Activated CD8-positive, alpha-beta memory T cell treated with anti-CD3 and anti-CD28 coated beads for 36 hours (primary cell): ENCODE measurements at regions not wholly inside any gene's neighbourhood (a gene's known extent, or its start where the extent isn't known, plus 50 kb on each side); places are given as distances from the start of the nearest gene placed in this dataset.

Source experiments
- CTCF ChIA-PET: fragments of 350-600 bp; sonication (Branson Sonifier 250); formaldehyde crosslinking; loops from one replicate; lab custom pipeline; 2021; ENCODE audit warnings: antibody characterized with exemption; lab: Charles Lee
- POLR2A ChIA-PET: fragments of 350-600 bp; sonication (Branson Sonifier 250); formaldehyde crosslinking; loops from one replicate; lab custom pipeline; 2021; ENCODE audit warnings: antibody characterized with exemption; lab: Charles Lee

DNA sequence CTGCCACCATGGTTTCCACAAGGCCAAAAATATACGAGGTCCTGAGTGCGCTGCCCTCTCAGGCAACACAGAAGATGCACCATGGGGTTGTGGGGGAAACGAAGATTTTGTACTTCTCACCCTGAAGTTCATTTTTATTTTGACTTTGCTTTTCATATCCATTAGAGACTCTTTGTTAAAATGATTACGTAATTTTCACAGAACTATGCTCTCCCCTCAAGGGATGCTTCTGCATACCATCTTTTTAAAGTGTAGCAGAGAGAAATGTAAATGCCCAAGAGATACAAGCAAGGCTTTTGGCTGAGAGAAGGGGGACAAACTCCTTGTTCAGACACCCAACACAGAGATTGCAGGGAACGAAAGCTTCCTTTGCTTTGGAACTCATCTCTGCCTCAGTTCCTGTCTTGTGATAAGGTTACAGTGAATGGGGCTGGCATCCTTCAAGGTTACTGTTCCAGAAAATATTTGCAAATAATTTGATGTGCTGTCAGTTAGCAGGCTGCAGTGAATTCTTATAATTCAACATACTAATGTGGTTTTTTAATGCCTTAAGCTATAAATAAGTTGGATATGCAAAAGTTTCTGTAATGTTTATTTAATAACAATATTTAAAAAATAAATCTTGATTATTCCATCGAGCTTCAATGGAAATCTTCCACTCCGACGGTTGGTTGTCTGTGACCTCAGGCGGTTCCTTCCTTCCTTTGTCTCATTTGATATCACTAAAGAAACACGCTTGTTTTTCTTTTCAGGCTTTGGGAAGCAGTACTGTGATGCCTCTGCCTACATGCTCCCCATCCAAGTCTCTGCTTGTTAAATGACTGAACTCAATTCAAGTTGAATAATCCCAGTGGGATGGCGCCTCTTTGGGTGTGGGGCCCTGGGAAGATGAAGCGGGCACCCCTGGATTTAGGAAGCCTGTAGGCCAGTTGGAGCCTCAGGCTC, 209.3 kb upstream of the CTBP2 start:
- CTCF ChIA-PET, result no interaction called here
- POLR2A ChIA-PET, result no interaction called here

DNA sequence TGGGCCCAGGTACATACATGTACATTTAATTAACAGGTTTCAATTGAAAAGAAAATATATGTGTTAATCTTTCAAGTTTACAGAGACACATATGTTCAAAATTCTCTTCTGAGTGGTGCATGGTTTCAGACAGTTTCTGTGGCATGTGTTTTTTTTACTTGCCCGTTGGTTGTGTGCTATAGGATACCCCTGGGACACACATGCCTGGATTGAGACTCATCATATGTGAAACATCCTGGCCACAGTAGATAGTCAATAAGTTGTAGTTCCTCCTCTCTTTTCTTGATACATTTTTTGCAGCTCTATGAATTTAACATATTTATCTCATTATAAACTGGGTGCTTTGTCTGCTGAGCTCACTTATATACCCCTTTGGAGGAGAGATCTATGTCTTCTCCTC, 207.8 kb upstream of the CTBP2 start:
- POLR2A ChIA-PET, result no interaction called here
- CTCF ChIA-PET, result interaction anchor here (1.2 kb wide), 1 partner anchor 8 kb away, joined by 3 read pairs; no protein-coding TSS in a partner anchor

DNA sequence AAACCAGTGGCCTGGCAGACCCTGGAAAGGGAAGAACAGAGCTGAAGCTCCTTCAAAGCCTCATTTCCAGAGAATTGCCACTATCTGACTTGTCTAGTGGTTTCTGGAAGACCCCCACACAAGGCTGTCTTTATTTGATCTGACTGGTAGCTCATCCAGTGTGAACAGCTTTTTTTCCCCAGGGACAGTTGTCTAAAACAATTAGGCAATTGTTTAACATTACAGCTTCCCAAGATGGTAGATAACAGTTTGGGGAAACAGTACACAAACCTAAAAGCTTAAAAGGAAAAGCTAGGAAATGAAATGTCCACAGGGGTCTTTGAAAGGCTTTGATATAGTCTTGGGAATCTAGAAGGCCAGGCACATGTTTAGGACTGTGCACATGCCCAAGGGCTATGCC, 203.4 kb upstream of the CTBP2 start:
- CTCF ChIA-PET, result no interaction called here
- POLR2A ChIA-PET, result no interaction called here

DNA sequence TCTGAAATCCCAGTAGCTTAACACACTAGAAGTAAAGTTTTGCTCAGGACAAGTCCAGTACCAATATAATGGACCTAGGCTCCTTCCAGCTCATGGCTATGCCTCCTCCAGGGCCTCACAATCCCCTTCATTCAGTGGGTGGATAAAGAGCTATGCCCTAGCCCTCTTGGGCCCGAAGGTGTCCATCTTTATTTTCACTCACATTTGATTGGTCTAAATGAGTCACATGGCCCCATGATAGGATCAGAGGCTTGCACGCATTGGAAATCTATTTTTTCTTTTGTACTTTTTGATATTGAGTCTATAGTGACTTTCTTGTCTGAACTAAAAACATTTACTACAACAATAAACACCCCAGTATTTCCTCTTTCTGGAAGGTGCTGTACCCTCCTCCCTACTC, 202.6 kb upstream of the CTBP2 start:
- CTCF ChIA-PET, result no interaction called here
- POLR2A ChIA-PET, result no interaction called here

DNA sequence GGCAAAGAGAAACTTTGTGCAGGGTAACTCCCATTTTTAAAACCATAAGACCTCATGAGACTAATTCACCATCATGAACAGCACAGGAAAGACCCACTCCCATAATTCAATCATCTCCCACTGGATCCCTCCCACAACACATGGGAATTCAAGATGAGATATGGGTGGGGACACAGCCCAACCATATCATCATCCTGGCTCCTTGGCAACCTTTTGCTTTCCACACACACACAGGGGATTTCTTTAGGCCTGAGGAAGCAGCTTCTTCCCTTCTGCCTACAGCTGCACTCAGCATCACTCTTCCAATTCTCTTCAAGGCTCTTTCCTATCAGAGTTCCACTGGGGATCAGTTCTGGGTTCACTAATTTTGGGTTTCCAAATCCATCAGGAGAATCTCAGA, 199.0 kb upstream of the CTBP2 start:
- ChIA-PET CTCF (interaction anchor here (0.8 kb wide), 1 partner anchor 9 kb away, joined by 3 read pairs; no protein-coding TSS in a partner anchor), POLR2A (no interaction called here)

DNA sequence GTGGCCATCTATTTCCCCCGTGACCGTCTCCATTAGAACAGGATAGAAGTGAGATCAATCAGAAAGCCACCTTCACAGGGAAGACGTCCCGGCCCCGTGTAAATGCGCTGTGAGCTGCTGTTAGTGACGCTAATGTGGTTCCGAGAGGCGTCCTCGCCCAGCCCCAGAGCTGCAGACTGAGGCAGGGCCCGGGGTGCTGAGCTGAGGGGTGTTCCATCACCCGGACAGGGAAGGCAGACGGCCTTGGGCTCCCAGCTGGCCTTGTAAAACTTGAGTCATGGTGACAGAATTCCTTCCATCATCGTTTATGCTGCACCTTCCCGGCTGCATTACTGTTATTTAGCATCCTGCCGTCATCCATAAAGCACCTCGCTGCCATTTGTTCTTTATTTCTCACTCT, 195.3 kb upstream of the CTBP2 start:
- ChIA-PET CTCF (no interaction called here), POLR2A (no interaction called here)

DNA sequence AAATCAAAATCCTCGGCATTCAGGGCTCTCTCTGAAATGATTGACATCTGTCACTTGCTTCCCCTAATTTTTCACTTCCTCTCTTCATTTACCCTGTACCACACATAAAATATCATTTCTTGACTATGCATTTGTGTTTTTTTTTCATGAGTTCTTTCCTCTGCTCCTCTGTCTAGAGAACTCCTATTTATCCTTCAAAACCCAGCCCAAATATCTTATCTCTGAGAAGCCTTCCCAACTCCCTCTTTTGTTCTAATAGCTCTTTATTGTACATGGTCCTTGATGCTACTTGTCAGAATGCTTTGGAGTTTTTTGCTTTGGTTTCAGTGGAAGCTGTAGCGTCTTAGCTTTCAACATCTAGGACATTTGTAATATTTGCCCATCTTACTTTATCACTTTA, 190.2 kb upstream of the CTBP2 start:
- ChIA-PET POLR2A (no interaction called here), CTCF (no interaction called here)

DNA sequence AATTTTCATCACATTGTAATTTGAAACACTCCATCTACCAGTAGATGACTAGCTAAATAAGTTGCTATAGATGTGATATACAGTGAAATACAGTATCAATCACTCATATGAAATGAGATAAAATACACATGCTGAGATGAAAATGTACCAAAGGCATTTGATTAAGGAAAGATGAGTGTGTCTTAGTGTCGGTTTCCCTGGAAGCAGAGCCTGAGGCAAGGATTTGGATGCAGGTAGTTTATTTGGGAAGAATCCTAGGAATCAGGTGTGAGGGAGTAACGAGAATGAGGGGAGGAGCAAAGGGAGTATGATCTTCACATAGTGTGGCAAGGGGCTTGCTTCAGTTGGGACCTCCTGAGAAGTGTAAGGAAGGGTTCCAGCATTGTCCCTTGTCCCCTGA, 188.2 kb upstream of the CTBP2 start:
- CTCF ChIA-PET, result no interaction called here
- POLR2A ChIA-PET, result no interaction called here

DNA sequence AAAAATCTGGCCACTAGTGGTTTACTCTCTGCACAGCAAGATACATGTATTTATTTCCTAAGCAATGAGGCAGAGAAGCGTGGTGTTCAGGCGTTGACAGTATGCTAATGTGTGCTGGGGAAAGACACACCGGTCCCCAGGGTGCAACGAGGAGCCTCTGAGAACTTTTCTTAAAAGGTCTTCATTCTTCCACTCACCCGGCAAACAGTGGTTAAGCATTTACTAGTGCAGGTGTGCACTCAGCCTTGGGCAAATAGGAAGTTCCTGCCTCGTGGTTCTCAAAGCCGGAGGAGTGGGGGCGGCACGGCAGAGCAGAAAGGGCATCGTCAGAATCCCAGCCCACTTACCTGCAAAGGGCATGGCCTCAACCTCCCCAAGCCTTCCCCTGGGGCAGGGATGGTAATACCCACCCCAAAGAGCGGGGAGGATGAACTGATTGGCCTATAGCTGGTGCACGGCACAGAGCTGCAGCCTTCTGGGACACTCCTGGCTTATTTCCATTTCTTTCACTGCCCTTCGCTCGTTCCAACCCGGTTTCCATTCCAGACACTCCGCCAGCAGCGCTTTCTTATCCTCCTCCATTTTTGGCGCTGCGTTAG, 184.3 kb upstream of the CTBP2 start:
- ChIA-PET CTCF (no interaction called here), POLR2A (no interaction called here)

DNA sequence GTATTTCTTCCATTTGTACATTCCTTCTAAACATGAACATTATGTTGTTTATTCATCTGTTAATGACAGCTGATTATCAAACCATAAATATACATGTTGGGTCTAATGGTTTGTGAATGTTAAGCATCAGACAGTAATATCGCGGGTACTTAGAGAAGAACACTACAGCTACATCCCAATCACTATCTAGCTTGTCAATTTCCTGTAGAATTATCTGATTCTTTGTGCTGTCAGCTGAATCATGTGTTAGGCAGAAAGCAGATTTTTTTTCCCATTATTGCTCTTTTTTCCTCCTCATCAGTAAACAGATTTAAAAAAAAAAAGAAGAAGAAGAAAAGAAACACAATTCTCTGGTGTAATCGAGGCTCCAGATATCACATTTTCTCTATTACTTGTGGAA, 183.6 kb upstream of the CTBP2 start:
- POLR2A ChIA-PET, result no interaction called here
- CTCF ChIA-PET, result no interaction called here

DNA sequence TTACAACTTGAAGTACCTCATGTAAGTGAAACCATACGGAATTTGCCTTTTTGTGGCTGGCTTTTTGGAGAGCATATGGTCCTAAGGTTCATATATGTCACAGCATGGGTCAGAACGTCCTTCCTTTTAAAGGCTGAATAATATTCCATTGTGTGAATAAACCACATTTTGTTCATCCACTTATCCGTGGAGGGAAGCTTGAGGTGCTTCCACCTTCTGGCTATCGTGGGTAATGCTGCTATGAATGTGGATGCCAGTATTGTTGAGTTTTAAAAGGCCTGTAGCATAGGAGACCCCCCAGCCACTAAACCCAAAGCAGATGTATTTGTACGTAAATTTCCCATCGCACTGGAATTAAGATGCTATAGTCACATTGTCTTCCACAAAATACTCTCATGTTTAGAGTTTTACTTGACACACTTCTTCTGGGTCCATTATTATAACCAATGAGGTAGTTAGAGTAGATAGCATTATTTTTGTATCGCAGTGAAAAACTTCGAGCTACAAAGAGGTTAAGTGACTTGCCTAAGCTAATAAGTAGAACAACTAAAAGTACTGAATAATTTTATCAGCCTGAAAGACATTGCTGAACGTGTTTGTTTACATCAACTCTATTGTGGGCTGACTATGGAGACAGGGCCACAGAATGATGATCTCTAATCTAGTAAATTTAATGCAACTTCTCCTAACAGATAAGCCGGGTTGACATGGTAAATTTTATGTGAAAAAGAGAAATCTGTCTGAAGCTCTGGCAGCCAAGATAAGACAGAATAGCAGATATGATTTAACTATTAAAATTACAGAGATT, 183.0 kb upstream of the CTBP2 start:
- ChIA-PET POLR2A (no interaction called here), CTCF (no interaction called here)

DNA sequence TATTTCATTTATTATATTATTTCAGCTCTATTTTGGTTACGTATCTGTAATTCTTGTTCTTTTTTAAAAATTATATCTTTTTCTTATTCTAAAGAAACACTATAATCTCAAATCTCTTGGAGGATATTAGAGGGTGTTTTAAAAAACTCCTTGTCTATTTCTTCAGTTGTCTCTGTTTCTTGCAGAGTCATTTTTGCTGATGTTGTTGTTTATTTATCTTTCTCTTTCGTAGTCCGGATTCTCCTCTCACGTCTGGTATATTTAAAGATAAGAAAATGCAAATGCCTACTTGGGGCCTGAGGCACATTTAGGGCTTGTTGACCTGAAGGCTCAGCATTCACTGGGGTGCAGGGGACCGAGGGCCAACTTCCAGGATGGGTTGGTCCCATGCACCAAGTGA, 181.2 kb upstream of the CTBP2 start:
- CTCF ChIA-PET, result no interaction called here
- POLR2A ChIA-PET, result no interaction called here

DNA sequence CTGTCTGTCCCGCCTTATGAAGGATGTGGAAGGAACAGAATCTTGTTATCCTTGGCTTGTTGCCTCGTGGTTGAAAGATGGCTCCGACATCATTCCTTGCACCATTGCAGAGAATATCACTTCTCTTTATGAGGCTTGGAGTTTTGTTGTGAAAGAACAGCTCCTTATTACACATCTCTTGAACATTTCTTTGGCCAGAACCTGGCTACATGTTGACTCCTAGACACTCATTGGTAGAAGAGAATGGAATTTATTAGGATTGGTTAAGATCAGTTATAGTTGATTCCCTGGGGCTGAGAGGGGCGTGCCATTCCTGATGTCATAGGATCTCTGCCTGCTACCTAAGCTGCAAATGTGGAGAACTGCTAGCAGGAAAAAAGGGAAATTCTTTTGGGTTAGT, 180.5 kb upstream of the CTBP2 start:
- POLR2A ChIA-PET, result no interaction called here
- CTCF ChIA-PET, result no interaction called here

DNA sequence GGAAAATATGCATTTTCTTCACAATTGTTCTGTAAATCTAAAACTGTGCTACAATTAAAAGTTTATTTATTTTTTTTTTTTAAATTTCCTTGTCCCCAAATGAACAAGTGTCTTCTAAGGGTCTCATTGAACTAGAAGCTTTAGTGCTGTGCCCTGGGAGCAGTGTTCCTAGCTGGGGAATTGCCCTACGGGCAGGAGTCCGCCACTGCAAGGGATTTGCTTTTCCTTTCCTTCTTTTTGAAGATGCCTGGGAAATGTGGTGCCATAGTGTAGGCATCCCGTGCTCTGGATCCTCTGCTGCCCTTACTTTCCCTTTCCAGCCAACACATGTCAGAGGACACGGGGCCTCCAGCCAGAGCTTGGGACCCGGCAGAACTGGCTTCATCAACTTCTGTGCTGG, 177.1 kb upstream of the CTBP2 start:
- CTCF ChIA-PET, result no interaction called here
- POLR2A ChIA-PET, result no interaction called here

DNA sequence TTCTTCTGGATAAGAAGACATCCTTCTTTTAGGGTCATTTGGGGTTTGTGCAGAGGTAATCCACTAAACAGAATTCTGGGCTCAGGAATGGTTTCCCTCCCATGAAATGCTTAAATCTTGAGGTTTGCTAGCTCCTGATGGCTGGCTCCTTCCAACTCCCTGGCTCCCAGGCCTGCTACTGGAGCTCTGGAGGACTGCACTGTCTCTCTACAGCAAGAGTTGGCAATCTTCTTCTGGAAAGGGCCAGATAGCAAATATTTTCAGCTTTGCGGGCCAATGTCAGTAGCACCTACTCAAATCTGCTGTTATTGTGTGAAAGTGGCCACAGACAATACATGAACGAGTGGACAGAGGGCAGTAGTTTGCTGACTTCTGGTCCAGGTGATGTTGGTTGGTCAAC, 174.2 kb upstream of the CTBP2 start:
- ChIA-PET POLR2A (no interaction called here), CTCF (no interaction called here)

DNA sequence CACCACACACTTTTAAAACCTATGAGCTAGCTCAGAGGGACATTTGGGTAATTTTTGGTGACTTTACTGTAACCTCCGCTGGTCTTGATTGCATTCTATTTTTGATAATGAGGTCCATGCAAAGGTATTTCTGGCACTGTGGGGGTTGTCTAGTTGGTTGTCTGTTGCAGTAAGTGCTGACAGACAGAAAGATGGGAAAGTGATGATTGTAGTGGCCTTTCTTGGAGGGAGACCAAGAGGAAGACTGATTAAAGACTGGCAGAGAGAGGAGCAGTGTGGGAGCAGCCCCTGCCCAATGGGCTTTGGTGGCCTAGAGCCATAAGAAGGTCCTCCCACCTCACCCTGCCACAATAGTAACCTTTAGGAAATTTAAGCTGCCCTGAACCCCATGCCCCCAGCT, 173.4 kb upstream of the CTBP2 start:
- POLR2A ChIA-PET, result no interaction called here
- CTCF ChIA-PET, result no interaction called here

DNA sequence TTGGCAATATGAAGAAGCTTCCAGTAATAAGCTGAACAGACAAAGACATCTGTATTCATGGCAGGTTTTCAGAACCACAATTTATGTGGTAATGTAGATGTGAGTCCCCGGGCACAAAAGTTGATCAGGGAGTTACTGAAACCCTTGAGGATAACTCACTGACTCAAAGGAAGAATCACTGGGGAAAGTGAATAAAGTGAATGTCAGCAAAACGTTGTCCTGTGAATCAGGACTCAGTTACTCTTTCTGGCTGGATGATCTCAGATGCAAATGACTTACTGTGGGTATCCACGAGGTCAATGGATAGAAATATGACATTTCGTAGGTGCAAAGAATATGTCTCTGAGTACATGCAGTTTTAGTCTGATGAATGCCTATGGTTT, 172.8 kb upstream of the CTBP2 start:
- POLR2A ChIA-PET, result no interaction called here
- CTCF ChIA-PET, result no interaction called here

DNA sequence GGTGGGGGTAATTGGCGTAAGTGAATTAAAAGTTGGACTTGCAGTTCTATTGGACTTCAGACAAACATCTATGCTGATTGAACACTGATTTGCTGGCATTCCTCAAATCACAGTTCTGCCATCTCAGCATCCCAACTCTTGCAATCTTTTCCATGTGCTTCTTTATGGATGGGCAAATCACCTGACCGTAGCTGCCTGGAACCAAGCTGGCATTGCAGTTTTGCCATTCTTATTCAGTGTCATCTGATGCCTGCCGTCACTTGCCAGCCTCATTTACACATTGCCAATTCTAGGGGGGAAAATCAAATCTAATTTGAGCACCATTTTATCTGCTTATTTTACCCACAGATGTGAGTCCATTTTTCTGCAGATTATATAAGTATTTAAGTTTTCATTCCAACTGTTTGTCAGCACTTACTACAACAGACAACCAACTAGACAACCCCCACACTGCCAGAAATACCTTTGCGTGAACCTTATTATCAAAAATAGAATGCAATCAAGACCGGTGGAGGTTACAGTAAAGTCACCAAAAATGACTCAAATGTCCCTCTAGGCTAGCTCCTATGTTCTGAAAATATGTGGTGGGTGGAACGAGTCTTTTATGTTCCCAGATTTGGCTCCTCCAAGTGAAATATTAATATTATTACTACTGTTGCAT, 172.3 kb upstream of the CTBP2 start:
- CTCF ChIA-PET, result no interaction called here

DNA sequence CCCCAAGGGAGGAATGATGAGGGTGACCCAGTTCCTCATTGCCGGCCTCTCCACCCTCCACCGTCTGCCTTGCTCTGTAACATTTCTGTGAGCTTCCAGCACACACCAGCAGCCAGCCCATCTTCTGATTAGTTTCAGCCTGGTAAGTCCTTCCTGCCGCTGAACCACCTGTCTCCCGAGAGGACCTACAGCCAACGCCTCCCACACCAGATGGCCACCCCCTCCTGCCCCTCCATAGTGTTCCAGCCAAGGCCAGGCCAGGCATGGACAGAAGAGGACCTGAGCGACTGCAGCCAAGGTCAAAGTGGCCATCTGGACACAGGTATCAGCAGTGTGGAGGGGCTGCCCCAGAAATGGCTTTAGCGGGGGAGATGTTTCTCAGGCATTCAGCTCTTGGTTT, 170.7 kb upstream of the CTBP2 start:
- ChIA-PET CTCF (no interaction called here), POLR2A (no interaction called here)

More for the DNA sequence above, 172.3 kb upstream of the CTBP2 start:
- POLR2A ChIA-PET, result no interaction called here

DNA sequence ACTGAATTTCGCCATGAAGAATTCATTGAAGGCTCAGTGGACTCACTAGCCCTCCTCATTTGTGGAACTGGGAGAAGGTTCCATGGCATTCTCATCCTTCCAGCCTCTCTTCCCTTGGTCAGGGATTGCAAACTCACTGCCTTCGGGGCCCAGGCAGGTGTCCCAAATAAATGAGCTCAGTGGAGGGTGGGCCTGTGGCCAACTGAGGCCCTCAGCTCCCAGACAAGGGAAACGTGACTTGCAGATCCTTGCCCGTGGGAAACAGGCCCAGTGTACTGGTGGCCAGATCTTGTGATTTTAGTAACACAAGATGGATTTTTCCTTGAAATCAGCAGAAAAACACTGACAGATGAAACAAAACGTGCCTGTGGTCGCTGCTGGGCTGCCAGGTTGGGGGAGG, 168.7 kb upstream of the CTBP2 start:
- POLR2A ChIA-PET, result no interaction called here
- CTCF ChIA-PET, result no interaction called here
